Effector CD8-positive, alpha-beta T cell (primary cell): ENCODE measurements at regions not wholly inside any gene's neighbourhood (a gene's known extent, or its start where the extent isn't known, plus 50 kb on each side); places are given as distances from the start of the nearest gene placed in this dataset.
"Not testable (repeated sequence)": the region's sequence is repeated elsewhere in the genome, so short reads cannot be mapped to it uniquely, and the experiment has no call there.

Source experiments
- DNase-seq: peaks from one replicate; lab custom pipeline; 2025; lab: John Stamatoyannopoulos, UW

GRCh38 chr6:140833408-140833807 is 1299.3 kb upstream of the GJE1 start:
- DNase-seq, result no peak

- no peak for DNase-seq
Measured at GRCh38 chr6:140830666-140831065, 1302.1 kb upstream of the GJE1 start.

GRCh38 chr6:140828856-140829255 is 1303.9 kb upstream of the GJE1 start:
- no peak for DNase-seq

GRCh38 chr6:140827593-140827992 is 1305.1 kb upstream of the GJE1 start:
- DNase-seq, result no peak

- DNase-seq, result no peak
Measured at GRCh38 chr6:140825731-140826130, 1307.0 kb upstream of the GJE1 start.

- no peak for DNase-seq
Measured at GRCh38 chr6:140824595-140824994, 1308.1 kb upstream of the GJE1 start.

- DNase-seq, result no peak
Measured at GRCh38 chr6:140821196-140821595, 1311.5 kb upstream of the GJE1 start.

- no peak for DNase-seq
Measured at GRCh38 chr6:140817176-140817575, 1315.5 kb upstream of the GJE1 start.

GRCh38 chr6:140816681-140817080 is 1316.0 kb upstream of the GJE1 start:
- DNase-seq, result no peak

GRCh38 chr6:140812636-140813035 is 1320.1 kb upstream of the GJE1 start:
- DNase-seq, result no peak

- DNase-seq, result no peak
Measured at GRCh38 chr6:140811642-140812041, 1321.1 kb upstream of the GJE1 start.

GRCh38 chr6:140809694-140810101 is 1323.0 kb upstream of the GJE1 start:
- DNase-seq, result no peak

- no peak for DNase-seq
Measured at GRCh38 chr6:140806431-140806830, 1326.3 kb upstream of the GJE1 start.

- DNase-seq, result no peak
Measured at GRCh38 chr6:140794544-140794943, 1338.2 kb upstream of the GJE1 start.

- no peak for DNase-seq
Measured at GRCh38 chr6:140790109-140790508, 1342.6 kb upstream of the GJE1 start.

GRCh38 chr6:140789466-140789865 is 1343.3 kb upstream of the GJE1 start:
- no peak for DNase-seq

- no peak for DNase-seq
Measured at GRCh38 chr6:140785926-140786325, 1346.8 kb upstream of the GJE1 start.

- DNase-seq, result no peak
Measured at GRCh38 chr6:140784573-140784972, 1348.2 kb upstream of the GJE1 start.

- not testable (repeated sequence) for DNase-seq
Measured at GRCh38 chr6:140783504-140783903, 1349.2 kb upstream of the GJE1 start.

GRCh38 chr6:140782941-140783340 is 1349.8 kb upstream of the GJE1 start:
- no peak for DNase-seq

GRCh38 chr6:140779991-140780596 is 1352.6 kb upstream of the GJE1 start:
- DNase-seq, result no peak

GRCh38 chr6:140779341-140779740 is 1353.4 kb upstream of the GJE1 start:
- no peak for DNase-seq

GRCh38 chr6:140777780-140778179 is 1354.9 kb upstream of the GJE1 start:
- no peak for DNase-seq

GRCh38 chr6:140775061-140775460 is 1357.7 kb upstream of the GJE1 start:
- DNase-seq, result no peak
